GM23248 (cell line): ENCODE measurements at regions not wholly inside any gene's neighbourhood (a gene's known extent, or its start where the extent isn't known, plus 50 kb on each side); places are given as distances from the start of the nearest gene placed in this dataset.

Experiments
- DNase-seq: peaks from one replicate; pipeline ENCODE4 v3.0.0-alpha.2; 2015
- H2AFZ ChIP-seq: fragments of 200-600 bp; sonication (generic); 2 replicates; pipeline ENCODE4 v1.6.1; 2016; ENCODE audit warnings: antibody characterized with exemption
- H3F3A ChIP-seq: fragments of 200-600 bp; sonication (generic); 2 replicates; pipeline ENCODE4 v1.6.1; 2016; ENCODE audit warnings: mild to moderate bottlenecking, antibody characterized with exemption, mixed run types; ENCODE audit not compliant: insufficient read depth
- H3K27ac ChIP-seq: fragments of 200-600 bp; sonication (generic); 2 replicates; pipeline ENCODE4 v1.5.1; 2016; ENCODE audit warnings: mild to moderate bottlenecking
- H3K27me3 ChIP-seq: fragments of 200-600 bp; sonication (generic); replicated peaks from 2 replicates; pipeline ENCODE4 v1.6.1; 2016; ENCODE audit warnings: mild to moderate bottlenecking; ENCODE audit not compliant: insufficient read depth
- H3K36me3 ChIP-seq: fragments of 200-600 bp; sonication (generic); 2 replicates; pipeline ENCODE4 v1.6.1; 2016; ENCODE audit warnings: low read depth, mild to moderate bottlenecking
- H3K4me1 ChIP-seq: fragments of 200-600 bp; sonication (generic); 2 replicates; pipeline ENCODE4 v1.6.1; 2016; ENCODE audit warnings: mild to moderate bottlenecking; ENCODE audit not compliant: insufficient read depth
- H3K4me2 ChIP-seq: fragments of 200-600 bp; sonication (generic); one replicate; pipeline ENCODE4 v1.6.1; 2016; ENCODE audit warnings: mild to moderate bottlenecking; ENCODE audit not compliant: unreplicated experiment
- H3K4me3 ChIP-seq: fragments of 200-600 bp; sonication (generic); 2 replicates; pipeline ENCODE4 v1.5.1; 2016; ENCODE audit warnings: mild to moderate bottlenecking
- H3K79me2 ChIP-seq: fragments of 200-600 bp; sonication (generic); 2 replicates; pipeline ENCODE4 v1.6.1; 2016; ENCODE audit warnings: mild to moderate bottlenecking; ENCODE audit not compliant: insufficient read depth
- H3K9ac ChIP-seq: fragments of 200-600 bp; sonication (generic); 2 replicates; pipeline ENCODE4 v1.6.1; 2016; ENCODE audit warnings: mild to moderate bottlenecking
- H3K9me2 ChIP-seq: fragments of 200-600 bp; sonication (generic); 2 replicates; pipeline ENCODE4 v1.6.1; 2016; ENCODE audit warnings: mixed run types, mild to moderate bottlenecking, moderate library complexity; ENCODE audit not compliant: insufficient read depth
- H3K9me3 ChIP-seq: fragments of 200-600 bp; sonication (generic); one replicate; pipeline ENCODE4 v1.6.1; 2017; ENCODE audit warnings: low read depth
- H4K20me1 ChIP-seq: fragments of 200-600 bp; sonication (generic); 2 replicates; pipeline ENCODE4 v1.6.0; 2016; ENCODE audit not compliant: insufficient read depth
- EZH2 ChIP-seq: fragments of 200-600 bp; sonication (generic); IDR thresholded peaks from 2 replicates; pipeline ENCODE4 v1.6.1; 2018; ENCODE audit warnings: antibody characterized with exemption, mild to moderate bottlenecking; ENCODE audit not compliant: insufficient read depth, poor library complexity, severe bottlenecking
- EZH2phosphoT487 ChIP-seq: fragments of 200-600 bp; sonication (generic); IDR thresholded peaks from 2 replicates; pipeline ENCODE4 v1.6.1; 2018; ENCODE audit warnings: antibody characterized with exemption, moderate library complexity, mild to moderate bottlenecking, low read depth; ENCODE audit not compliant: insufficient read depth
- WGBS, 2 experiments: methylation state at CpG; one replicate each; pipeline ENCODE4 v1.1.6; 2015 to 2017; ENCODE audit warnings: low lambda C conversion rate in 2 of 2, low coverage in 1 of 2; ENCODE audit errors: missing lambda C conversion rate in 2 of 2; 5-methylcytosine and 5-hydroxymethylcytosine counted together
- in situ Hi-C: fragments of 300-500 bp; cut with MboI; formaldehyde crosslinking; loops from 2 replicates; pipeline ENCODE4 v1.15.0; 2020

GRCh38 chr7:21089653-21090052 lies 303.0 kb upstream of the SP8 start:
- H3K9me2 ChIP-seq = no peaks in the 10 kb centered on the region
- no peak for TF ChIP-seq EZH2
- no peak for TF ChIP-seq EZH2phosphoT487
- no peaks in the 10 kb centered on the region for H3K4me1 ChIP-seq
- no peaks in the 10 kb centered on the region for H4K20me1 ChIP-seq
- H3K9ac ChIP-seq = no peak overlapping the region
- no peaks in the 10 kb centered on the region for H3K27me3 ChIP-seq
- no peaks in the 10 kb centered on the region for H3K36me3 ChIP-seq
- 1 to 4% methylated on average over 4 of the region's 4 CpGs for WGBS, 2 experiments
- H3K27ac ChIP-seq = no peak overlapping the region
- H3K79me2 ChIP-seq = no peaks in the 10 kb centered on the region
- no peaks in the 10 kb centered on the region for H3F3A ChIP-seq
- in situ Hi-C loops = no loop called here
- H3K4me3 ChIP-seq = no peak overlapping the region
- DNase-seq = no peak
- H3K9me3 ChIP-seq = no peaks in the 10 kb centered on the region
- H3K4me2 ChIP-seq = no peak overlapping the region
- H2AFZ ChIP-seq = no peak overlapping the region

- H3K4me1 ChIP-seq = no peaks in the 10 kb centered on the region
- no peaks in the 10 kb centered on the region for H3F3A ChIP-seq
- H3K79me2 ChIP-seq = no peaks in the 10 kb centered on the region
- no peak for DNase-seq
- no peaks in the 10 kb centered on the region for H3K36me3 ChIP-seq
- H3K9me3 ChIP-seq = no peaks in the 10 kb centered on the region
- H3K27ac ChIP-seq = no peak overlapping the region
- TF ChIP-seq EZH2phosphoT487 (no peak), EZH2 (no peak)
- no peaks in the 10 kb centered on the region for H3K9me2 ChIP-seq
- no peaks in the 10 kb centered on the region for H4K20me1 ChIP-seq
- H3K9ac ChIP-seq = no peak overlapping the region
- no peaks in the 10 kb centered on the region for H3K27me3 ChIP-seq
- no peak overlapping the region for H3K4me3 ChIP-seq
- in situ Hi-C loops = no loop called here
- 20 to 27% methylated on average over 9 of the region's 9 CpGs for WGBS, 2 experiments
- H2AFZ ChIP-seq = no peak overlapping the region
- no peak overlapping the region for H3K4me2 ChIP-seq
These were observed 306.3 kb upstream of the SP8 start for GRCh38 chr7:21092766-21093702.

GRCh38 chr7:21094589-21094988 lies 307.9 kb upstream of the SP8 start:
- Histone ChIP-seq H3F3A (no peaks in the 10 kb centered on the region), H3K9me3 (no peaks in the 10 kb centered on the region), H3K27me3 (no peaks in the 10 kb centered on the region), H3K4me3 (no peak overlapping the region), H3K9me2 (no peaks in the 10 kb centered on the region), H3K27ac (no peak overlapping the region), H3K4me1 (no peaks in the 10 kb centered on the region), H3K36me3 (no peaks in the 10 kb centered on the region), H3K9ac (no peak overlapping the region), H2AFZ (no peak overlapping the region), H3K79me2 (no peaks in the 10 kb centered on the region), H4K20me1 (no peaks in the 10 kb centered on the region), H3K4me2 (no peak overlapping the region)
- no peak for TF ChIP-seq EZH2
- no peak for TF ChIP-seq EZH2phosphoT487
- in situ Hi-C loops = no loop called here
- DNase-seq = no peak

GRCh38 chr7:21099432-21099831 lies 312.7 kb upstream of the SP8 start:
- TF ChIP-seq EZH2phosphoT487 (no peak), EZH2 (no peak)
- no peak overlapping the region for H3K27ac ChIP-seq
- no peaks in the 10 kb centered on the region for H3K9me3 ChIP-seq
- no peak overlapping the region for H3K4me3 ChIP-seq
- H3K79me2 ChIP-seq = no peaks in the 10 kb centered on the region
- no peaks in the 10 kb centered on the region for H3K27me3 ChIP-seq
- no peaks in the 10 kb centered on the region for H3F3A ChIP-seq
- H3K36me3 ChIP-seq = no peaks in the 10 kb centered on the region
- H3K4me1 ChIP-seq = no peaks in the 10 kb centered on the region
- in situ Hi-C loops = no loop called here
- no peak overlapping the region for H3K4me2 ChIP-seq
- H3K9me2 ChIP-seq = no peaks in the 10 kb centered on the region
- no peak overlapping the region for H2AFZ ChIP-seq
- WGBS, 2 experiments = 11 to 13% methylated on average over 1 of the region's 1 CpG
- no peaks in the 10 kb centered on the region for H4K20me1 ChIP-seq
- no peak overlapping the region for H3K9ac ChIP-seq
- no peak for DNase-seq
